CD1c-positive myeloid dendritic cell (primary cell): ENCODE measurements at regions not wholly inside any gene's neighbourhood (a gene's known extent, or its start where the extent isn't known, plus 50 kb on each side); places are given as distances from the start of the nearest gene placed in this dataset.

Experiments
- DNase-seq: peaks from one replicate; pipeline ENCODE4 v3.0.0-alpha.2; 2016; ENCODE audit errors: extremely low spot score

- DNase-seq = no peak
Measured at GRCh38 chr5:96284727-96285389, 148.2 kb downstream of the PCSK1 start.

DNA sequence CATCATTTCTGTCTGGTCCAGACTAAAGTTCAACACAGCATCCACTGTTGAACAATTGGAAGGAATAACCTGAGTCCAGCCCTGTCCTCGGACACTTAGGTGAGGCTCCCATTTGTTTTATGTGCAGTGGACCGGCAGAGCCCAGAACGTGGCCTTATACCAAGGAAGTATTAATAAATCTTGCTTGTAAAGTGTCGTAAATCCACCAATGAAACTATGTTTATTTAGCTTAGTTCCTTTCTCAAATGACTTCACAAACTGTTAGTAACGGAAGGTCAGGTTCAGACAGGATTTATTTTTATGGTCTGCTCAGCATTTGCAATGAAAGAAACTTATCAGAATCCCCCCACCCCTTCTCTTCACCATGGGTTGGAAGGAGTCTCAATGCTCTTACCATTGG lies 149.5 kb downstream of the PCSK1 start:
- no peak for DNase-seq

DNA sequence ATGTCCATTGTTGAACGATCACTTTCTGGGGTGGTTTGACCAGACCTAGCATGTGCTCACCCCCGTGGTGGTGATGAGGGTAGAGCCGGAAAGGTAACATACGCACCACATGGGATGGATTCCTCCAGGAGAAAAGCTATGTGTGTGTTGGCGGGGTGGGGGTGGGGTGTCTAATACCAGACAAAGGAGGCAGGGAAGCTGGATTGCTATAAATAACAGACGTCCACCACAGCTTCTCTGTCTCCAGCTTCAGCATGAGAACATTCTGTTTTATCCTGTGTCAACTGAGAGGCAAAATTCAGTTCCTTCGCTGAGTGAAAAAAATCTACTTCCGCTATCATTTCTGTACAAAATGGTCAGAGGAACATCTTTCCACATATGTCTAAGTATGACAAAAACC lies 151.0 kb downstream of the PCSK1 start:
- DNase-seq = no peak

DNA sequence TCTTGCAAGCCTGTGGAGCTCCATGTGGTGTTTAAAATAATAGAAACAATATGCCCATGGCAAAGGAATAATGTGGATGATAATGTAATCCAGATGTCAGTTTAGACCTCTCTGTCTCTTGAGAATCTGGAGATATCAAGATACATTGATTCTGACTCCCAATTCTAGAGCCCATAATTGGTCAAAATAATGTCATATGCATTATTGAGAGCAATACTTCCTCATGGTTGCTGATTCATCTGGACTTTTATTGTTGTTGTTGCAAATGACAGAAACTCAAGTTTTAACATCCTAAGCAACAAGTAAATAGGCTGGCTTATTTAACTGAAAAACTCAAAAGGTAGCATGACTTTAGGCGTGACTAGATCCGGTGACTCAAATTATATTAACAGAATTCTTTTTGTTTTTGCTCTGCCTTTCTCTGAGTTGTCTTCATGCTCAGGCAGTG lies 152.1 kb downstream of the PCSK1 start:
- DNase-seq = no peak

DNA sequence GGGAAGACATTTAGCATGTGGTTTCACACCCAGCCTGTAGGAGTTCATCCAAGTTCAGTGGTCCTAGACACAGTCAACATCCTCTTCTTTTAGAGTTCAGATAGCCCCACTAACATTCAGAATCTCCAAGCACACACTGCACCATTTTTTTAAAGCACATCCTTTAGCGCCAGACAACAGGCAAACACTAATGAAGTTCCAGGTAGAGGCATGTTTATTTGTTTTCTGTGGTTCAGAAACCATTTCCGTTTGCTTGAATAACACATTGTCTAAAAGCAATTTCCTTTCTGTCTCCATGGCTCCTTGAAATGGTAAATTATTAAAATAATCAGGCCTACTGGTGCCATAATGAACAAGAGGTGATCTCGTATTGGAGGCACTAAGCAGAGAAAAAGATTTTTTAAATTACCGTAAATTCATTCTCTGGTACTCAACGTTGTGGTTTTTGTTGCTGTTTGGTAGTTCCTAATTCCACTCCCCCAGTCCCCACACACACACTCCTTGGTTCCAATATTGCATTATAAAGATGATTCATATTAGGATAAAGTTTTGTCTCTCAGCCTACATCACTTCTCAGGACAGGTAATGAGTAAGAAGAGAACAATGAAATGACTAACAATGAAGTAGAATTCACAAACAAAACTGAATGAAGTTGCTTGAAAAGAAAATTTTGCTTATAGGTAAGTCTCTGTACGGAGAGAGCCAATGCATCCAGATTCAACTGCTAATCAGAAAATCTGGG lies 153.1 kb downstream of the PCSK1 start:
- DNase-seq = no peak

DNA sequence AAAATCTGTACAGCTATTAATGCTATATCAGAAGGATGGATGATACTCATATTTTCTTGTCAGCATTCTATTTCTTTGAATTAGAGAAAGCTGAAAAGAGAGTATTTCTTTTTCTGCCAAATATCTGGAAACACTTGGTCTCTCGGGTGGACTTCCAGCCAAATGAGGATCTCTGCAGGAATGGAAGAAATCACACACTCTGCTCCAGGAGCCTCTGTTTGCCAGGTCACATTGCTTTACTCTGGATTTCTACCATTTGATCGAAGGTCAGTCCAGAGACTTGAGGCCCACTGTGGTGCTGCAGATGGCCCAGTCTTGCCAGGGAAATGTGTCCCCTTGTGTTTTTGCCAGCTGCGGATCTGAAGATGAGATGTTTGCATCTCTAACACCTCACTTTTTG lies 154.1 kb downstream of the PCSK1 start:
- DNase-seq = no peak

DNA sequence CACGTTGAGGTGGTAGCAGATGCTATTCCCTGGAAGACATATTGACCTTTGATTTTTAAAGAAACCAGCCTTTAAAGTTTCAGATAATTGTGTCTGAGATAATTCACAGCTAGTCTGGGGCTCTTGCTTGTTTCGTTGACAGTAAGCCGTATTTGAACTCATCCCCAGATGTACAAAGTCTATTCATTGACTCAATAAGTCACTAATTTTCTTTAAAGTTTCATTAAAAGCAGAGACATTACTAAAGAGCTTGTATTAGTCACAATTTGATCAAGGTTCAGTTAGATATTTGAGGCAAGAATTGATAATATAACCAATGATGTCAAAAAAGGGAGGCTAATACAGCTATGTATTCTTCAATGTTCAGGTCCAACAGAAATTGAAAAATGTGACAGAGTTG lies 158.0 kb downstream of the PCSK1 start:
- no peak for DNase-seq

DNA sequence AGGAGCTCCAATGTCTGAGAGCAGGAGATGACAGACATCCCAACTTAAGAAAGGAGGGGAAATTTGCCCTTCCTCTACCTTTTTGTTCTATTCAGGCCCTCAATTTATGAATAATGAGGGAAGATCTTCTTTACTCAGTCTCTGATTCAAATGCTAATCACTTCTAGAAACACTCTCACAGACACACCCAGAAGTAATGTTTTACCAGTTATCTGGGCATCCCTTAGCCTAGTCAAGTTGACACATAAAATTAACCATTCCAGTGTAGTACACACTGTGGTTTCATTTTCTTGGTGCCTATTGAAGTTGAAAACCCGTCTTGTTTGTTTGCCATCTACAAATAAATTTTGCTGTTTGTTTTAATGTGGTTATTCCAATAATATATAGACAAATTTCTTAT lies 167.6 kb downstream of the PCSK1 start:
- DNase-seq = no peak

DNA sequence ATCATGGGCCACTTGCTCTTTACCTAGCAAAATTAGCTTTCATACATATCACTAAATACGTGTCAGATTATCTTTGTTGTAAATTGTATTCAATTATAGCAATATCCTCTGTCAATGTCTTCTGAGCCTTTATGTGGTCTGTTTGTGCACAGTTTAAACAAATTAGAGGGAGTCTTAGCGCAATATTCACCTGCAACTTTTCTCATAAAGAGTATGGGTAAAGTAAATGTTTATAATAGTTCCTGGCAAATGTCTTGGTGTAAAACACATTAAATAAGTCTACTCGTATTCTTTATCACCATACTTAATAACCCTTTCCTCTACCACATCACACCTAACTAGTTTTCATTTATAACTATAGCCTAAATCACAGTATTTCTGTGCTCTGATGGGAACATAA lies 169.0 kb downstream of the PCSK1 start:
- DNase-seq = no peak

GRCh38 chr5:96262105-96262504 lies 170.9 kb downstream of the PCSK1 start:
- no peak for DNase-seq

GRCh38 chr5:96260009-96260408 lies 173.0 kb downstream of the PCSK1 start:
- DNase-seq = no peak

DNA sequence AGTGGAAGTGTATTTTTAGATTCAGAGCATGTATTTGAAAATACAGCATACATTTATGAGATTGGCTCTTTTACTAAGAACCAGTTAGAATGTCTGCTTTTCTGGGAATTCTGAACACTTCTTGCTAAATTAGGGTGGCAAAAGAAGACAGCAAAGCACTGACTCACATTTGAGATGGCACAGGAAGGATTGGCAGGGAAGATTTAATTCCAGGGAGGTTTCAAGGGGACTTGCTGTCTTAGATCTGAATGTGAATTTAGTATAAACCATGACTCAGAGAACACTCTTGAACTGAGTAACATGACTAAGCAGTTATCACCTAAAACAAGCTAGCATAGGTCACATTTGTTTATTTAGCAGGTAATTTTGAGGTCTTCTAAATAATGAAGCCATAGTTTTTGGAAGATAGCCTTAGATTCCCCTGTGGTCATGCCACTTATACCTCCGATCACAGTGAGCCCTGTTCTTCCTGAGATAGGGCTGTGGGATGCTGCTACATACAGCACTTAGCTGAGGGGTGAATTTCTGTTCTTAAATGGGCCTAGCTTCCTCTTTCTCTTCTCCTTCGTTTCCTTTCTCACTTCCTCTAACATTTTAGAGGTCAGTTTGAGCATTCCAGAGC lies 173.8 kb downstream of the PCSK1 start:
- peak; percentile 42 for DNase-seq

- DNase-seq = no peak
Measured at GRCh38 chr5:96258692-96259091, 174.4 kb downstream of the PCSK1 start.

GRCh38 chr5:96257904-96258303 lies 175.1 kb downstream of the PCSK1 start:
- no peak for DNase-seq

GRCh38 chr5:96256795-96257470 lies 176.1 kb downstream of the PCSK1 start:
- DNase-seq = no peak

DNA sequence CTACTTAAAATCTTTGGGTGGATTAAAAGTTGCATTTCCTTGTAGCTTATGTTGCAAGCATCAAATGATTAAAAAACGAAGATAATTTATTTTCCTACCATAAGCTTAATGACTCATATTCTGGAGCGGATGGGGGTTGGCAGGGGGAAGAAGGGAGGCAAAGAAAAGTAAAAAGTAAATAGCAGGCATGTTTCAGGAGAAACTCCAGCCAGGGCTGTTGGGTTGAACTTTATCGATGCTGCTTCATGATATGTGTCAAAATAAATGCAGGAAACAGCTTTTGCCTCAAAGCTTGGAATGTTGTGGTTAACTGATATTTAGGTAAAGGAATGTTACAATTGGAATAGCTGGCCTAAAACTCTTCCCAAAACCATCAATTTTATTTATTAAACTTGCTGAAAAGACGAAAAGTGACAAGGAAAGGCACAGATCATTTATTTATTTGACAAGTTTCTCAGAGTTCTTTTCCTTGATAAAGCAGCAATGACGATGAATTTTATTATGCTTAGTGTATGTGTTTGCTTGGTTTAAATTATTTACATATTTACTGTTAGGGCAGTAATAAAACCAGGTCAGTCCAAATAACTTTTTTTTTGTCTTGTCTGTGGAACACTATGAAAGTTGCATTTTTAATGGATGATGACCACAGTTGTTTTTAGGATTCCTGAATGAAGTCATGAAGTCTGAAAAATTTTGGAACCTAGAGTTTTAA lies 177.9 kb downstream of the PCSK1 start:
- no peak for DNase-seq

- DNase-seq = no peak
Measured at GRCh38 chr5:96253140-96253539, 179.9 kb downstream of the PCSK1 start.

GRCh38 chr5:96252596-96252995 lies 180.5 kb downstream of the PCSK1 start:
- no peak for DNase-seq

DNA sequence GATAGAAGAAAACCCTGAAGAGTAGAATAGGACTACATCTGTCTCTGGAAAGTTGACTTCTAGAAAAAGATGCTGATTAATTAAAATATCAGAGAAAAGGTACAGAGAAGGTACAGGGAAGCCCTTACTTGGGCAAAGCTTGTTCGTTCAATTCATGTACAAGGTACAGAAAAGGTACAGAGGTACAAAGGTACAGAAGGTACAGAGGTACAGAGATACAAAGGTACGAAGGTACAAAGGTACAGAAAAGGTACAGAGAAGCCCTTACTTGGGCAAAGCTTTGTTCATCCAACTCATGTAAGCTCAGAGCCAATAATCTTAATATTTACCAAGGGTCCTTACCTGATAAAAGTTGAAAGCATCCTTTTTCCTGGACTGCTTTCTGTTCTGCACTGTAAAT lies 182.3 kb downstream of the PCSK1 start:
- no peak for DNase-seq

DNA sequence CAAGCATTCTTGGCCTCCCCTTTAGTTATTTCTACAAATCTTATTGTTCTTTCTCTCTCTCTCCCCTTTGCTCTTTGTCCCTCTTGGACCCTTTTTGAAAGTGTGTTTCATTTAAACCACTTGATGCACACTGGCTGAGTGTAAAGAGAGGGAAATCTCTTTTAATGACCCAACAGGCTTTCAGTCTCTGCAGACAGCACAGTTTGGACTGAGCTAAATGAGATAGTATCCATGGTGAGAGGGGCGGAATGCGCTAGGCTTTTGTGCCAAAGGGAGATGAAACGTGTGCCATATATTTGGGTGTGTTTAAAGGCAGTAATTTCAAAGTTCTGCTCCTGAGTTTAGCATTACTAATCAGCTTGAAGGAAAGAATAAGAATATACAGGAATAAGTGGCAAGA lies 184.9 kb downstream of the PCSK1 start:
- DNase-seq = no peak

DNA sequence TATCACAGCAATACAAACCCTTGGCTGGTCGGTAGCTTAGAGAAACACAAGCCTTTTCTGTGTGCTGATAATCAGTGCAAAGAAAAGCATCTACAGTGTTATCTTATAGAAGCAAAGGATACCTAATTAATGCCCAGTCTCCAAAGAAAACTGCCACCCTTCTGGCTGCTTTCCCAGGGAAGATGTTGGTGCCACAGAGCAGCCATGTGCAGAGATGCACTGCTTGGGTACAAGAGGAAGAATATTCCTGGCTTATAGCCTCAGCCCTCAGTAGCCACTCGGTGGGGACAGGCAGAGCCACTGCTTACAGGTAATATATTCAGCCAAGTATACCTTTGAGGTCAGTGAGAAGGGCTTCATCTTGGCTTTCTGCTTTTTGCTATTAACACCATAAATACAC lies 185.3 kb downstream of the PCSK1 start:
- no peak for DNase-seq
